ENCODE measurements at regions not wholly inside any gene's neighbourhood (a gene's known extent, or its start where the extent isn't known, plus 50 kb on each side); places are given as distances from the start of the nearest gene placed in this dataset.

DNA sequence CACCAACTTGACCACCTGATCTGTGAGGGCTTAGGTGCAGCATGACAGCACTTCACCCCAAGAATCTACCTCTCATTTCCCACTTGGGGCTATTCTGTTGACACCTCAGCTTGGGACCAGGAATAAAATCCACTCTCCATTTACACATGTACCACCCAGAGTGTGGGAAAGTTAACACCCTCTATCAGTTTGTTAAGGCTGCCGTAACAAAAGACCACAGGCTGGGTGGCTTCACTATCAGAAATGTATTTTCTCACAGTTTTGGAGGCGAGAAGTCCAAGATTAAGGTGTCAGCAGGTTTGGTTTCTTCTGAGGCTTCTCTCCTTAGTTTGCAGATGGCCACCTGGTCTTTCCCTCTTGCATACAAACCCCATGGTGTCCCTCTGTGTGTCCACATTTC lies 277.7 kb upstream of the ERBB4 start:
- TF ChIP-seq, protein P1, sequence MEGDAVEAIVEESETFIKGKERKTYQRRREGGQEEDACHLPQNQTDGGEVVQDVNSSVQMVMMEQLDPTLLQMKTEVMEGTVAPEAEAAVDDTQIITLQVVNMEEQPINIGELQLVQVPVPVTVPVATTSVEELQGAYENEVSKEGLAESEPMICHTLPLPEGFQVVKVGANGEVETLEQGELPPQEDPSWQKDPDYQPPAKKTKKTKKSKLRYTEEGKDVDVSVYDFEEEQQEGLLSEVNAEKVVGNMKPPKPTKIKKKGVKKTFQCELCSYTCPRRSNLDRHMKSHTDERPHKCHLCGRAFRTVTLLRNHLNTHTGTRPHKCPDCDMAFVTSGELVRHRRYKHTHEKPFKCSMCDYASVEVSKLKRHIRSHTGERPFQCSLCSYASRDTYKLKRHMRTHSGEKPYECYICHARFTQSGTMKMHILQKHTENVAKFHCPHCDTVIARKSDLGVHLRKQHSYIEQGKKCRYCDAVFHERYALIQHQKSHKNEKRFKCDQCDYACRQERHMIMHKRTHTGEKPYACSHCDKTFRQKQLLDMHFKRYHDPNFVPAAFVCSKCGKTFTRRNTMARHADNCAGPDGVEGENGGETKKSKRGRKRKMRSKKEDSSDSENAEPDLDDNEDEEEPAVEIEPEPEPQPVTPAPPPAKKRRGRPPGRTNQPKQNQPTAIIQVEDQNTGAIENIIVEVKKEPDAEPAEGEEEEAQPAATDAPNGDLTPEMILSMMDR (IDR thresholded peaks at IDR 0.05; ENCODE audit: low read depth, low read length), result no peak
- TF ChIP-seq EZH2phosphoT487 (IDR thresholded peaks at IDR 0.05; ENCODE audit: low read depth), result no peak

Measured in OCI-LY3 (cell line).